GM12892 (cell line): ENCODE measurements at regions not wholly inside any gene's neighbourhood (a gene's known extent, or its start where the extent isn't known, plus 50 kb on each side); places are given as distances from the start of the nearest gene placed in this dataset.
"Not testable (repeated sequence)": the region's sequence is repeated elsewhere in the genome, so short reads cannot be mapped to it uniquely, and the experiment has no call there.

ENCODE experiments used
- DNase-seq: peaks from one replicate; pipeline ENCODE4 v3.0.0; 2011; ENCODE audit not compliant: insufficient read length
- FAIRE-seq: peaks from 2 replicates; lab custom pipeline; 2011; peaks lifted over from hg19 to GRCh38; lab: Jason Lieb, UNC
- POLR2A ChIP-seq: IDR thresholded peaks from 2 replicates; pipeline ENCODE4 v1.6.1; 2011; ENCODE audit warnings: low read depth, low read length, control low read depth
- POLR2AphosphoS5 ChIP-seq: IDR thresholded peaks from 2 replicates; pipeline ENCODE4 v1.6.1; 2011; ENCODE audit warnings: low read depth, low read length, control low read depth
- TAF1 ChIP-seq: IDR thresholded peaks from 2 replicates; pipeline ENCODE4 v1.6.1; 2011; ENCODE audit warnings: low read depth, mild to moderate bottlenecking, control low read depth, low read length, borderline replicate concordance

GRCh38 chr7:149586646-149587645 is 89.3 kb upstream of the ZNF746 start:
- TF ChIP-seq POLR2AphosphoS5 (no peak), TAF1 (no peak), POLR2A (no peak)
- FAIRE-seq, result no peak

GRCh38 chr7:149584530-149584929 is 86.9 kb upstream of the ZNF746 start:
- FAIRE-seq, result no peak
- TF ChIP-seq POLR2AphosphoS5, result no peak
- no peak for TF ChIP-seq TAF1
- no peak for TF ChIP-seq POLR2A
- no peak for DNase-seq

More at GRCh38 chr7:149586646-149587645, 89.3 kb upstream of the ZNF746 start:
- no peak for DNase-seq

GRCh38 chr7:149584009-149584408 is 86.4 kb upstream of the ZNF746 start:
- FAIRE-seq, result no peak
- TF ChIP-seq TAF1, result no peak
- TF ChIP-seq POLR2A, result no peak
- TF ChIP-seq POLR2AphosphoS5, result no peak

GRCh38 chr7:149580328-149580727 is 82.7 kb upstream of the ZNF746 start:
- DNase-seq, result no peak
- FAIRE-seq, result no peak
- TF ChIP-seq POLR2AphosphoS5 (no peak), TAF1 (no peak), POLR2A (no peak)

More at GRCh38 chr7:149584009-149584408, 86.4 kb upstream of the ZNF746 start:
- DNase-seq, result no peak

- not testable (repeated sequence) for DNase-seq, FAIRE-seq
These were observed 81.8 kb upstream of the ZNF746 start for GRCh38 chr7:149579365-149579764.

GRCh38 chr7:149574428-149574827 is 76.8 kb upstream of the ZNF746 start:
- FAIRE-seq, DNase-seq: not testable (repeated sequence)

GRCh38 chr7:149573519-149573918 is 75.9 kb upstream of the ZNF746 start:
- no peak for FAIRE-seq
- TF ChIP-seq POLR2A (no peak), TAF1 (no peak), POLR2AphosphoS5 (no peak)

GRCh38 chr7:149572920-149573319 is 75.3 kb upstream of the ZNF746 start:
- not testable (repeated sequence) for FAIRE-seq

More at GRCh38 chr7:149573519-149573918, 75.9 kb upstream of the ZNF746 start:
- no peak for DNase-seq

GRCh38 chr7:149570784-149571183 is 73.2 kb upstream of the ZNF746 start:
- TF ChIP-seq TAF1 (no peak), POLR2A (no peak), POLR2AphosphoS5 (no peak)
- FAIRE-seq, result no peak
- DNase-seq, result no peak

More at GRCh38 chr7:149572920-149573319, 75.3 kb upstream of the ZNF746 start:
- not testable (repeated sequence) for DNase-seq

GRCh38 chr7:149569726-149570422 is 72.3 kb upstream of the ZNF746 start:
- TF ChIP-seq POLR2A, result no peak
- TF ChIP-seq TAF1, result no peak
- no peak for TF ChIP-seq POLR2AphosphoS5
- FAIRE-seq, result no peak
- DNase-seq, result no peak

GRCh38 chr7:149569025-149569725 is 71.6 kb upstream of the ZNF746 start:
- FAIRE-seq, result no peak
- TF ChIP-seq TAF1, result no peak
- no peak for TF ChIP-seq POLR2AphosphoS5
- no peak for TF ChIP-seq POLR2A

More at GRCh38 chr7:149569025-149569725, 71.6 kb upstream of the ZNF746 start:
- DNase-seq, result no peak
